Upper lobe of left lung (tissue), 4 donors: ENCODE measurements at regions not wholly inside any gene's neighbourhood (a gene's known extent, or its start where the extent isn't known, plus 50 kb on each side); places are given as distances from the start of the nearest gene placed in this dataset.

ENCODE experiments used
- CTCF ChIP-seq, 6 experiments: fragments of 450-650 bp in 4 of 6; fragments of 200-600 bp in 2 of 6; sonication (generic) in 2 of 6; IDR thresholded peaks; one replicate each; pipeline ENCODE4 v1.5.1; 2016 to 2019; ENCODE audit warnings: antibody characterized with exemption in 6 of 6
- POLR2A ChIP-seq, 4 donors: fragments of 450-650 bp; IDR thresholded peaks; one replicate each; pipeline ENCODE4 v1.5.1; 2016 to 2017; ENCODE audit warnings: antibody characterized with exemption in 4 of 4, mild to moderate bottlenecking in 2 of 4

GRCh38 chr7:112986256-112987031 is 100.2 kb downstream of the GPR85 start:
- no peak for TF ChIP-seq POLR2A (IDR thresholded peaks at IDR 0.05)
- no peak for TF ChIP-seq CTCF (IDR thresholded peaks at IDR 0.05)
